Transverse colon (tissue), 4 donors: ENCODE measurements at regions not wholly inside any gene's neighbourhood (a gene's known extent, or its start where the extent isn't known, plus 50 kb on each side); places are given as distances from the start of the nearest gene placed in this dataset.

Experiments
- DNase-seq: peaks from one replicate; pipeline ENCODE4 v3.0.0-alpha.2; 2019
- H3K27ac ChIP-seq, 4 donors: fragments of 200-600 bp; sonication (generic); 2 replicates each; pipeline ENCODE4 v1.5.1; 2016 to 2018; ENCODE audit warnings: inconsistent platforms in 4 of 4
- H3K27me3 ChIP-seq: fragments of 200-600 bp; sonication (generic); 2 replicates; pipeline ENCODE4 v1.5.1; 2017; ENCODE audit warnings: inconsistent platforms
- H3K36me3 ChIP-seq, 4 donors: fragments of 200-600 bp; sonication (generic); 2 replicates each; pipeline ENCODE4 v1.5.1; 2017 to 2019; ENCODE audit warnings: inconsistent platforms in 4 of 4
- H3K4me1 ChIP-seq, 4 donors: fragments of 200-600 bp; sonication (generic); 2 replicates each; pipeline ENCODE4 v1.5.1; 2017 to 2020; ENCODE audit warnings: inconsistent platforms in 4 of 4
- H3K4me3 ChIP-seq, 4 donors: fragments of 200-600 bp; sonication (generic); 1 replicate in 1 of 4; 2 replicates in 3 of 4; pipeline versions ENCODE4 v1.5.1 to v1.6.1; 2017 to 2019; ENCODE audit warnings: inconsistent platforms in 4 of 4
- H3K9me3 ChIP-seq, 2 donors: fragments of 200-600 bp; sonication (generic); 2 replicates each; pipeline ENCODE4 v1.5.1; 2017 to 2019; ENCODE audit warnings: inconsistent platforms in 2 of 2
- CTCF ChIP-seq, 5 experiments: fragments of 200-600 bp in 3 of 5; fragments of 450-650 bp in 2 of 5; sonication (generic) in 3 of 5; IDR thresholded peaks; 1 replicate in 2 of 5; 2 replicates in 3 of 5; pipeline ENCODE4 v1.5.1; 2016 to 2017; ENCODE audit warnings: antibody characterized with exemption in 5 of 5, inconsistent platforms in 3 of 5, mild to moderate bottlenecking in 2 of 5, moderate library complexity in 1 of 5
- EP300 ChIP-seq: sonication (generic); formaldehyde crosslinking; IDR thresholded peaks from one replicate; pipeline ENCODE4 v1.6.1; 2017; ENCODE audit warnings: antibody characterized with exemption, low read depth
- POLR2A ChIP-seq: fragments of 450-650 bp; IDR thresholded peaks from one replicate; pipeline ENCODE4 v1.6.1; 2016; ENCODE audit warnings: antibody characterized with exemption, mild to moderate bottlenecking, moderate library complexity
- POLR2AphosphoS5 ChIP-seq, 3 donors: sonication (generic); formaldehyde crosslinking; IDR thresholded peaks; one replicate each; pipeline ENCODE4 v1.6.1; 2016; ENCODE audit warnings: antibody characterized with exemption in 3 of 3
- WGBS, 2 donors: methylation state at CpG; one replicate each; pipeline ENCODE4 v1.1.5; 2018; ENCODE audit warnings: low coverage in 1 of 2; 5-methylcytosine and 5-hydroxymethylcytosine counted together
- in situ Hi-C, 4 donors: fragments of 200-750 bp; cut with MboI; loops; one replicate each; pipeline versions ENCODE4 v1.15.0 to v1.15.1; 2017; ENCODE audit warnings: low sequenced_read_pairs in 3 of 4, low pct_ligation_motif_present in 1 of 4, low pct_unique_long_range_greater_than_20kb in 1 of 4
- intact Hi-C: fragments of 100-400 bp; cut with DNase I; formaldehyde crosslinking; loops from one replicate; pipeline ENCODE4 v1.15.1; 2023; ENCODE audit warnings: low total_unique reads

GRCh38 chr4:27716693-27717430, 856.2 kb downstream of the STIM2 start:
- Histone ChIP-seq H3K36me3 (no peaks in the 10 kb centered on the region), H3K4me3 (no peak overlapping the region), H3K27ac (peak overlapping the region in 1 of 4 donors; percentile 5), H3K9me3 (no peaks in the 10 kb centered on the region), H3K4me1 (no peaks in the 10 kb centered on the region), H3K27me3 (no peaks in the 10 kb centered on the region)
- TF ChIP-seq EP300: no peak
- no peak for TF ChIP-seq POLR2A
- TF ChIP-seq CTCF (IDR thresholded peaks at IDR 0.05): no peak
- no peak for TF ChIP-seq POLR2AphosphoS5 (IDR thresholded peaks at IDR 0.05)
- in situ Hi-C loops: no loop called here
- no peak for DNase-seq
- WGBS, 2 donors: 43 to 68% methylated on average over 1 to 3 of the region's 3 CpGs
- intact Hi-C loops: no loop called here

GRCh38 chr4:27717431-27717755, 856.8 kb downstream of the STIM2 start:
- DNase-seq: no peak
- peak overlapping the region in 1 of 4 donors; percentile 5 for H3K27ac ChIP-seq
- H3K27me3 ChIP-seq: no peaks in the 10 kb centered on the region
- in situ Hi-C loops: no loop called here
- TF ChIP-seq POLR2A: no peak
- no peak for TF ChIP-seq CTCF (IDR thresholded peaks at IDR 0.05)
- no peak for TF ChIP-seq POLR2AphosphoS5 (IDR thresholded peaks at IDR 0.05)
- no peak for TF ChIP-seq EP300
- no peak overlapping the region for H3K4me3 ChIP-seq
- no peaks in the 10 kb centered on the region for H3K9me3 ChIP-seq
- no peaks in the 10 kb centered on the region for H3K4me1 ChIP-seq
- H3K36me3 ChIP-seq: no peaks in the 10 kb centered on the region
- 54 to 64% methylated on average over 4 of the region's 4 CpGs for WGBS, 2 donors
- intact Hi-C loops: no loop called here

- H3K4me3 ChIP-seq: no peak overlapping the region
- no peaks in the 10 kb centered on the region for H3K36me3 ChIP-seq
- intact Hi-C loops (no loop called here), in situ Hi-C loops (no loop called here)
- H3K4me1 ChIP-seq: no peaks in the 10 kb centered on the region
- H3K27me3 ChIP-seq: no peaks in the 10 kb centered on the region
- H3K9me3 ChIP-seq: no peaks in the 10 kb centered on the region
- TF ChIP-seq POLR2A: no peak
- TF ChIP-seq CTCF (IDR thresholded peaks at IDR 0.05): no peak
- no peak for TF ChIP-seq EP300
- TF ChIP-seq POLR2AphosphoS5 (IDR thresholded peaks at IDR 0.05): no peak
- no peak overlapping the region for H3K27ac ChIP-seq
- DNase-seq: no peak
- 81 to 87% methylated on average over 4 of the region's 4 CpGs for WGBS, 2 donors
Measured at GRCh38 chr4:27720010-27720766, 859.5 kb downstream of the STIM2 start.

- in situ Hi-C loops (no loop called here), intact Hi-C loops (no loop called here)
- no peak overlapping the region for H3K4me3 ChIP-seq
- WGBS, 2 donors: 89% methylated on average over 8 of the region's 8 CpGs; no CpG with 5 or more reads in 1 of the 2 donors
- no peak for DNase-seq
- no peaks in the 10 kb centered on the region for H3K36me3 ChIP-seq
- H3K9me3 ChIP-seq: no peaks in the 10 kb centered on the region
- H3K27me3 ChIP-seq: no peaks in the 10 kb centered on the region
- H3K27ac ChIP-seq: no peak overlapping the region
- H3K4me1 ChIP-seq: no peaks in the 10 kb centered on the region
- TF ChIP-seq EP300 (no peak), POLR2A (no peak), POLR2AphosphoS5 (IDR thresholded peaks at IDR 0.05) (no peak), CTCF (IDR thresholded peaks at IDR 0.05) (no peak)
Measured at GRCh38 chr4:27721193-27721592, 860.6 kb downstream of the STIM2 start.
